Heart left ventricle (tissue), 13 donors: ENCODE measurements at regions not wholly inside any gene's neighbourhood (a gene's known extent, or its start where the extent isn't known, plus 50 kb on each side); places are given as distances from the start of the nearest gene placed in this dataset.

Source experiments
- POLR2A ChIP-seq, 2 donors: fragments of 450-650 bp; IDR thresholded peaks; one replicate each; pipeline ENCODE4 v1.6.1; 2017; ENCODE audit warnings: antibody characterized with exemption in 2 of 2, mild to moderate bottlenecking in 2 of 2, moderate library complexity in 2 of 2
- TF ChIP-seq, protein P1 (sequence below), 12 donors: fragments of 200-600 bp; sonication (generic) in 4 of 12; IDR thresholded peaks; one replicate each; pipeline versions ENCODE4 v1.5.0 to v1.8.0; 2018 to 2022; ENCODE audit warnings: antibody characterized with exemption in 12 of 12, mild to moderate bottlenecking in 5 of 12
- donor health status: ischemic (EF 13 %, LVEDD 7.1; RV severe dilation, severe dysfunction).
- donor health status: DM: no; HTN: yes; CAD: no.
- donor health status: DM: no; HTN: no; CAD: no.
- donor health status: ischemic (EF 25% LVEDD 6.9; RV normal size, moderate dysfunction).
- donor health status: ischemic (EF 25% LVEDD 5.7; RV mildly dilated, moderate dysfunction).
- donor health status: ischemic (EF 35%, LVEDD 5.7; RV mildly dilated, moderate dysfunction).
- donor health status: nonischemic (EF 11% LVEDD 7.7; RV severe dilation, severe dysfunction).
- donor health status: DM: yes; HTN: yes; CAD: no.
- donor health status: PGD.
- donor health status: ischemic (EF 29% LVEDD 5.4; RV normal size, mild dysfunction).
- donor health status: nonischemic (EF 23%, LVEDD 6.1; RV moderate dilation, normal function).

DNA sequence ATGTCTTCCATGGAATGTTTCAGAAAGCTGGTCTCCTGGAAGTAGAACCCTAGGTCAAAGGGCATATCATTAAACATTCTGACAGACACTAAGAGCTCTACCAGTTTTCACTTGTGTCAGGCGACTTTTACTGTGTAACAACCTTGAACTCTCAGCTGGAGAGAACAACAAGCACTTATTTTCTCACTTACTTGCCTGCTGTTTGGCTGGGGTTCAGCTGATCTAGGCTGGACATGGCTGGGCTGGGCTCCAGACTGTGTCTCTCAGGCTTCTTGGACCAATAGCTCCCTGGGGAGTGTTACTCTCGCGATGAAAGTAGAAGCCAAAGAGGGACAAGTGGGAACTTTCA is 527.3 kb downstream of the SHQ1 start:
- TF ChIP-seq, protein P1, sequence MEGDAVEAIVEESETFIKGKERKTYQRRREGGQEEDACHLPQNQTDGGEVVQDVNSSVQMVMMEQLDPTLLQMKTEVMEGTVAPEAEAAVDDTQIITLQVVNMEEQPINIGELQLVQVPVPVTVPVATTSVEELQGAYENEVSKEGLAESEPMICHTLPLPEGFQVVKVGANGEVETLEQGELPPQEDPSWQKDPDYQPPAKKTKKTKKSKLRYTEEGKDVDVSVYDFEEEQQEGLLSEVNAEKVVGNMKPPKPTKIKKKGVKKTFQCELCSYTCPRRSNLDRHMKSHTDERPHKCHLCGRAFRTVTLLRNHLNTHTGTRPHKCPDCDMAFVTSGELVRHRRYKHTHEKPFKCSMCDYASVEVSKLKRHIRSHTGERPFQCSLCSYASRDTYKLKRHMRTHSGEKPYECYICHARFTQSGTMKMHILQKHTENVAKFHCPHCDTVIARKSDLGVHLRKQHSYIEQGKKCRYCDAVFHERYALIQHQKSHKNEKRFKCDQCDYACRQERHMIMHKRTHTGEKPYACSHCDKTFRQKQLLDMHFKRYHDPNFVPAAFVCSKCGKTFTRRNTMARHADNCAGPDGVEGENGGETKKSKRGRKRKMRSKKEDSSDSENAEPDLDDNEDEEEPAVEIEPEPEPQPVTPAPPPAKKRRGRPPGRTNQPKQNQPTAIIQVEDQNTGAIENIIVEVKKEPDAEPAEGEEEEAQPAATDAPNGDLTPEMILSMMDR (IDR thresholded peaks at IDR 0.05) = no peak
- no peak for TF ChIP-seq POLR2A (IDR thresholded peaks at IDR 0.05)
